HFF-Myc (cell line): ENCODE measurements at regions not wholly inside any gene's neighbourhood (a gene's known extent, or its start where the extent isn't known, plus 50 kb on each side); places are given as distances from the start of the nearest gene placed in this dataset.
A peak's percentile ranks its signal among the peaks of the same experiment; 100 is the strongest.

Source experiments
- DNase-seq: peaks from one replicate; pipeline ENCODE4 v3.0.0-alpha.2; 2011; ENCODE audit warnings: low read depth; ENCODE audit errors: extremely low read depth
- H3K4me3 ChIP-seq: replicated peaks from 2 replicates; pipeline ENCODE4 v1.5.1; 2011; ENCODE audit warnings: low read depth, mild to moderate bottlenecking, control low read depth, low read length
- CTCF ChIP-seq: IDR thresholded peaks from 2 replicates; pipeline ENCODE4 v1.5.1; 2012; ENCODE audit warnings: mild to moderate bottlenecking, low read depth, low read length, control low read depth; ENCODE audit errors: missing control alignments

- TF ChIP-seq CTCF = no peak
- no peak for DNase-seq
- H3K4me3 ChIP-seq = no peak overlapping the region
Observed at GRCh38 chr7:17118412-17118811, 180.0 kb upstream of the AHR start.

- DNase-seq = no peak
- H3K4me3 ChIP-seq = no peak overlapping the region
- TF ChIP-seq CTCF = no peak
Observed at GRCh38 chr7:17120756-17121155, 177.7 kb upstream of the AHR start.

- H3K4me3 ChIP-seq = no peak overlapping the region
- TF ChIP-seq CTCF = no peak
- no peak for DNase-seq
Observed at GRCh38 chr7:17121671-17122070, 176.8 kb upstream of the AHR start.

GRCh38 chr7:17123020-17123419 is 175.4 kb upstream of the AHR start:
- DNase-seq = peak; percentile 21
- no peak overlapping the region for H3K4me3 ChIP-seq
- TF ChIP-seq CTCF = no peak

GRCh38 chr7:17126413-17127268 is 171.8 kb upstream of the AHR start:
- H3K4me3 ChIP-seq = no peak overlapping the region
- DNase-seq = no peak
- TF ChIP-seq CTCF = no peak

- no peak overlapping the region for H3K4me3 ChIP-seq
- no peak for TF ChIP-seq CTCF
- DNase-seq = no peak
Observed at GRCh38 chr7:17129218-17129617, 169.2 kb upstream of the AHR start.
